GM23248 (cell line): ENCODE measurements at regions not wholly inside any gene's neighbourhood (a gene's known extent, or its start where the extent isn't known, plus 50 kb on each side); places are given as distances from the start of the nearest gene placed in this dataset.

Experiments used
- EZH2 ChIP-seq: fragments of 200-600 bp; sonication (generic); IDR thresholded peaks from 2 replicates; pipeline ENCODE4 v1.6.1; 2018; ENCODE audit warnings: antibody characterized with exemption, mild to moderate bottlenecking; ENCODE audit not compliant: insufficient read depth, poor library complexity, severe bottlenecking
- EZH2phosphoT487 ChIP-seq: fragments of 200-600 bp; sonication (generic); IDR thresholded peaks from 2 replicates; pipeline ENCODE4 v1.6.1; 2018; ENCODE audit warnings: antibody characterized with exemption, moderate library complexity, mild to moderate bottlenecking, low read depth; ENCODE audit not compliant: insufficient read depth

GRCh38 chr16:8505327-8505991 is 84.9 kb downstream of the TMEM114 start:
- TF ChIP-seq EZH2 (no peak), EZH2phosphoT487 (no peak)
